BLaER1 (cell line): ENCODE measurements at regions not wholly inside any gene's neighbourhood (a gene's known extent, or its start where the extent isn't known, plus 50 kb on each side); places are given as distances from the start of the nearest gene placed in this dataset.
"Not testable (repeated sequence)": the region's sequence is repeated elsewhere in the genome, so short reads cannot be mapped to it uniquely, and the experiment has no call there.

ENCODE experiments used
- H3K27ac ChIP-seq: shearing (Covaris generic); formaldehyde crosslinking; 2 replicates; pipeline ENCODE4 v1.8.1; 2022
- H3K27me3 ChIP-seq: shearing (Covaris generic); formaldehyde crosslinking; 2 replicates; pipeline ENCODE4 v1.8.1; 2022
- H3K36me3 ChIP-seq: shearing (Covaris generic); formaldehyde crosslinking; 2 replicates; pipeline ENCODE4 v1.8.1; 2022
- H3K4me1 ChIP-seq: shearing (Covaris generic); formaldehyde crosslinking; 2 replicates; pipeline ENCODE4 v1.8.1; 2022
- H3K4me2 ChIP-seq: shearing (Covaris generic); formaldehyde crosslinking; 2 replicates; pipeline ENCODE4 v1.8.1; 2022
- H3K4me3 ChIP-seq: shearing (Covaris generic); formaldehyde crosslinking; 2 replicates; pipeline ENCODE4 v1.8.1; 2022
- H3K9ac ChIP-seq: shearing (Covaris generic); formaldehyde crosslinking; 2 replicates; pipeline ENCODE4 v1.8.1; 2022
- H3K9me3 ChIP-seq: shearing (Covaris generic); formaldehyde crosslinking; 2 replicates; pipeline ENCODE4 v1.8.1; 2022
- H4K20me1 ChIP-seq: shearing (Covaris generic); formaldehyde crosslinking; 2 replicates; pipeline ENCODE4 v1.8.1; 2022

DNA sequence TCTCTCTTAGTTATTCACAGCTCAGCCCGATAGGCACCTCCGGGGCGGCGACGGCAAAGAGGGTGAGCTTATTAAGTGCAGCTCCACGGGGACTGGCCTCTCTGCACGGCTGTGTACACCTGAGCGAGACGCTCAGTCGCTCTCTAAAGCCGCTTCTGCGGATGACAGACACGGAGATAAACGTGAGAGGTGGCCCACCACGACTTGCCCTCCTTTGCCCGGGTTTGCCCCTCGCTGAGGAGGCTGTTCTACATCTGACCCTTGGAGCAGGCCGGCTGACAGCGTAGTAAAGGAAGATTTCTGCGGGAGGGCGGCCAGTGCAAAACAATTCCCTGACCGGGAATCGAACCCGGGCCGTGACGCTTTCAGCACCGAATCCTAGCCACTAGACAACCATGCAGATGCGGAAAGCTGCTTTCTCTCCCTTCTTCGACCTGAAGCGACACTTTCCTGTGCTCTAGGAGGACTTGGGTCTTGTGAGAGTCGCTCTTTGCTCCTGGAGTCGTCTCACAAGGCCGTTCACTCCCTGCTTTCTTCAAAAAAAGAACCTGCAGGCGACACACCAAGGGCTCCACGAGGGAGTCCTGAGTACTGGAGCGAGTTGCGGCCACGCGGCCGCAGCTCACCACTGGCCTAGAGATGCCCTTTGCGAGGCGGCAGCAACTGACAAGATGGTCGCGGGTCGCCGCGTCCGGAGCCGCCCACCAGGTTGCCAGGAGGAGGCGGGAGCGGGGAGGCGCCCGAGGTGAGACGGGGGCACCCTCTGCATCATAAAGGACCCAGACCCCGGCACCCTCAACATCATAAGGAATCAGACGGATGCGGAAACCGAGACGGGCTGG, 119.9 kb downstream of the PPIAL4A start:
- not testable (repeated sequence) for H3K4me3 ChIP-seq, H3K4me2 ChIP-seq, H3K27me3 ChIP-seq, H3K4me1 ChIP-seq, H3K27ac ChIP-seq, H4K20me1 ChIP-seq, H3K9me3 ChIP-seq, H3K36me3 ChIP-seq, H3K9ac ChIP-seq

DNA sequence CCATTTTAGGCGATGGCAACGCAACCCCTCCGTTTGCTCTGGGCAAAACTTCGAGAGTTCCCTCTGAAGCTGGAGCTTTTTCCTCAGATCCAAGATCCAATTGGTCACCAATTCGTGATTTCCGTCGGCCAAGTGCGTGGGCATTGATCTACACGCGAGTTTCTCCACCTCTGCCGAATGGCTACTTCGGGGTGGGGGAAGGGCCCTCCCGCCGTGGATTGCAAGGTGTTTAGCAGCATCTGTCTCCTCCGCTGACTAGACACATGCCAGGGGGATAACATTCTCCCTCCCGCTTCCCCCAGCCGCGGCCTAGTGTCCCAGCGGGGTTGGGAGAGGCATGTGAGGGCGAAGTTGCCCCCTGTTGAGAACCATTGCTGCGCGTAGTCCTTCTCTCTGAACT, 120.6 kb downstream of the PPIAL4A start:
- not testable (repeated sequence) for H3K9me3 ChIP-seq

DNA sequence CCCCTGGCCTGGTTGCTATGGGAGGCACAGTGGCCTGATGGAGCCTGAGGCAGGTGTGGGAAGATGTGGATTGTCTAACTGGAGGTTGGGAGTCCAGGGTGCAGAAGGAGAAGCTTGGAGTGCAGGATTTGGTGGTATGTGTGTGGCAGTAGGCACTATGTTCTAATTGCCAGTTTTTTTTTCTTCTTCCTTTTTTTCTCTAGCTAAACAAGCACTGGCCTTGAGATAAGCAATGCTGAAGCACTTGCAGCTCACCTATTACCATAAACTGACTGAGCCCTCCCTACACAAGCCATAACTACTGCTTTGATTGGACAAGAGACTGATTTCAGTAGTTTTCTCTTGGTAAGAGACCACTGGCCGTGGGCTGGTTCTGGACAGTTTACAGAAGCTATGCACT, 123.6 kb downstream of the PPIAL4A start:
- not testable (repeated sequence) for H3K4me2 ChIP-seq, H4K20me1 ChIP-seq, H3K27ac ChIP-seq, H3K9ac ChIP-seq, H3K9me3 ChIP-seq, H3K4me3 ChIP-seq, H3K36me3 ChIP-seq, H3K4me1 ChIP-seq, H3K27me3 ChIP-seq

More for the DNA sequence above, 120.6 kb downstream of the PPIAL4A start:
- not testable (repeated sequence) for H3K9ac ChIP-seq, H3K4me3 ChIP-seq, H3K4me2 ChIP-seq, H4K20me1 ChIP-seq, H3K36me3 ChIP-seq, H3K4me1 ChIP-seq, H3K27ac ChIP-seq, H3K27me3 ChIP-seq

DNA sequence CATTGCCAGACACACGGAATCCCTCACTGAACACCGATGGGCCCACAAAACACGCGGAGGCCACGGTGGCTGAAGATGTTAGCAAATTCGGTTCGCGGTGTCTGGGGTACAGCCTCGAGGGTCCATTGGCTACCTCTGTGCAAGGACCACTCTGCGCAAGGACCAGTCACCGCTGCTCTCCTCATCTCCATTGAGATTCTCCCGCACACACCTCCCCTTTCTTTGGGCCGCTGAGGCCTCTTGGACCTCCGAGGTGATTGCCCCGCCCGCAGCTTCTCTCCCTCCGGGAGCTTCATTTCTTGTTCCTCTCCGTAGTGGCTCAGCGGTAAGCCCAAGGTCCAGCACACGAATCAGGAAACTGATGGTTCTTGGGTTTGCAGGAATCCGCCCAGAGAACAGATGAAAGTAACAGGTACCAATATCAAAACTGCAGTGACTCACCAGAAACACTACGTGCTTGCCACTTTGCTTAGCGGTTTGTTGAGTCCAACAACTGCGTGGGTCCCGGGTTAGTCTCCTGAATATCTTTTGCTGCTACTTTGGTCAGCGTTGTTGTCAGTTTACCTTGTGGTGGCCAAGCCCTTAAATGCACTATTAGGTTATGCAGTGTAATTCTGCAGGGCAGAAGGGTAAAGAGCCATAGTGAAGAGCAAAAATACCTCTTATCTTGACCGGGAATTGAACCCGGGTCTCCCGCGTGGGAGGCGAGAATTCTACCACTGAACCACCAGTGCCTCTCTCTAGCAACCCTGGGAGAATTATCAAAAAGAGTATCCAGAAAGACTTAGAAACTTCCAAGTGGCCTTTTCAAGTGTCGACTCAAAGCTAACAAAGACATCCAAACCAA, 126.8 kb downstream of the PPIAL4A start:
- not testable (repeated sequence) for H3K36me3 ChIP-seq, H3K4me3 ChIP-seq, H3K9ac ChIP-seq, H3K27me3 ChIP-seq, H3K9me3 ChIP-seq, H4K20me1 ChIP-seq, H3K27ac ChIP-seq, H3K4me2 ChIP-seq, H3K4me1 ChIP-seq

DNA sequence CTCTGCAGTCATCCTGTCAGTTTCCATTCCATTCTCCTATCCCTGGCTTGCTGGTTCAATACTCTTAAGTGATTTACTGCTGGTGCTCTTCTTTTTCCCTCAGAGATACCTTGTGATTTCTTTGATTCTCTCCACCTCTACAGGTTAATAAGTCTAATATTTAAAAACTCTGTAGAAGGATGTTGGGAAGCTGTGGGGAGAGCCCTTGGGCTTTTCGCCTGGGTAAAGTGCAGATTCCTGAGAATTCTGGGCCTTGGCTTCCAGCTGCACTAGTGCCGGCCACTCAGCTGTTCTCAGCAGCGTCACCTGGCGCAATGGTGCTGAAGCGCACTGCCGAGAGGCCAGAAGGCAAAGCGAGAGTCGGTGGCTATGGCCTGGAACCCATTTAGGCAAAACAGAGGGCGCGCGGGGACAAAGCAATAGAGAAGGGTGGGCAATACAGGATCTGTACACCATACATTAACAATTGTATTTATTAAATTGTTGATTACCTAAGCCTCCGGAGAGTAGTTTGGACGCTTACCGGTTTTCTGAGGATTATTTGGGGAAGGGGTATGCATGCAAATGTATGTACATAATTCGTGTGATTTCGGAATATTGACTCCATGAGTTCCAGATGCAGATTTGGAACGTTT, 130.3 kb downstream of the PPIAL4A start:
- H3K4me3 ChIP-seq, H3K4me1 ChIP-seq, H3K27ac ChIP-seq, H3K27me3 ChIP-seq, H3K9me3 ChIP-seq, H4K20me1 ChIP-seq, H3K9ac ChIP-seq, H3K36me3 ChIP-seq, H3K4me2 ChIP-seq: not testable (repeated sequence)

DNA sequence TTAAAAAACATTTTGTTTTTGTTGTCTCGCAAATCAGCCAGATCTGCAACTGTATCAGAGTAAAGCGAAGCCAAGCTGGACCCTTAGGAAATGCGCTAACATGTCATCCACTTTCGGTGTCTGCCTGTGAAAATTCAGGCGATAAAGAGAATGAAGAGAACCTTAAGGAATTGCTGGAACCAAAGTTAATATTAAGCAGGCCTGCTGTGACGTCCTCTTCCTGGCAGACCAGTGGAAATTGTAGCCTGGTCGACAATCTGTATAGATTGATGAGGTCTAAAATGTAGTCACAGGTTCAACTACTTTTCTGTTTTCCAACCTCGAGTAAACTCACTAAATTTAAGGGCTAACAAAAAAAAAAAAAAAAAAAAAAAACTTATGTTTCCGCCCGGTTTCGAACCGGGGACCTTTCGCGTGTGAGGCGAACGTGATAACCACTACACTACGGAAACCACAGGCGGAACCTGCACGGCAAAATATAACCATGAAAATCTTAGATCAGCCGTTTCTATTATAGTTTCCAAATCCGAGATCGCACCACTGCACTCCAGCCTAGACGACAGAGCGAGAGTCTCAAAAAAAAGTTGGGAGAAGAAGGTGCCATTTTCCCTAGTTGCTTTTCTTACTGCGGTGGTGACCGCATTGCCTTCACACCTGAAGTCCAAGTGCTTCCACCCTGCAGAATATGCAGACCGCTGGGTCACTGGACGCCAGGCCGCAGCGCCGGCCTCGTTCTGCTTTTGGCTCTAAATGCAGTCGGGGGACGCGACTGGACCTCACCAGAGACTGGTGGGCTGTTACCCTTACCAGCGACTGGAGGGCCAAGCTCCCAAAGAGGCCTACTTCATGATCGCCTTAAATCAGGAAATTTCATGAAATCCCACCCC, 131.0 kb downstream of the PPIAL4A start:
- H4K20me1 ChIP-seq, H3K9me3 ChIP-seq, H3K27ac ChIP-seq, H3K4me2 ChIP-seq, H3K36me3 ChIP-seq, H3K4me1 ChIP-seq, H3K27me3 ChIP-seq, H3K9ac ChIP-seq, H3K4me3 ChIP-seq: not testable (repeated sequence)

DNA sequence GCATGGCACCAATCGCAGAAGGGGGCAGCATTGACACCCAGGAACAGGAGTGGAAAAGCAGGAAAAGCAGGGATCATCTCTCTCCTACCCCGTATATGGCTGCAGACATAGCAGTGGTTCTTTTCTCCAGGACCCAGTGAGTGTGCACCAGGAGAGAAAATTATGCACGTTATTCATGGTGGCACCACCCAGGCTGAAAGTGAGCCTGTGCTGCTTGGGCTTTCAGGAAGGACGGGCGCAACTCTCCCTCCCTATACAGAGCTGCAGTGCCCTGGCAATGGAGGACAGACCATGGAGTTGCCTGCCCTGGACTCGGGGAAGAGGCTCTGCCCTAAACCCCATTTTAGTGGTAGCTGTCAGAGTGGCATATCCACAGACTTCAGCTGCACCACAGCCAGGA, 132.1 kb downstream of the PPIAL4A start:
- not testable (repeated sequence) for H3K36me3 ChIP-seq, H3K9ac ChIP-seq, H3K27ac ChIP-seq, H3K4me1 ChIP-seq, H3K4me2 ChIP-seq, H3K9me3 ChIP-seq, H4K20me1 ChIP-seq, H3K4me3 ChIP-seq, H3K27me3 ChIP-seq

DNA sequence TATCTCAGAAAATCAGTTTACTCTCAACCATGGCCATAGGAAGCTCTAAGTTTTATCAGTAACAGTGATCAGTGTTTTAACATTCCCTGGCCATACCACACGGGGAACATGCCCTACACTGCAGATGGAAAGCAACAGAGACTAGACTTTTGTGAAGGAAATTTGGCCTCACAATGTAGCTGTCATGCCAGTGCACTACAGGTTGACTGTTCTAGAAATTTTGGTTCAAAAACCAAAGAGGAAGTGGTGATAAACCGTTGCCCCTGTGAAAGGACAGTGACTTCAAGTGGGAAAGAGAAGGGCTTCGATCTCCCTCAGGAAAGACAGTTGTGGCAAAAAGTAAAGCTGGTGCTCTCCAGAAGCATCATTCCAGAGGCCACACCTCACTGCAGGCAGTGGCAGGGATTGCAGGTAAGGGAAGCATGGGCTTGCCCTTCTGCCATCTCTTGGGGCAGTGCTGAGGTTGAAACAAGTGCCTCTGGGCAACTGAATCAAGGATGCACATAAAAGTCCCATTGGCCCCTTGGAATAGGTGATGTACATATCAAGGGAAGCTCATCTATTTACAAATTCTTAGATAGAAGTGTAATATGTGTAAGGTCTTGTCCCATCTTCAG, 143.4 kb downstream of the PPIAL4A start:
- not testable (repeated sequence) for H3K9ac ChIP-seq, H3K4me3 ChIP-seq, H4K20me1 ChIP-seq, H3K4me2 ChIP-seq, H3K27ac ChIP-seq, H3K4me1 ChIP-seq, H3K27me3 ChIP-seq, H3K36me3 ChIP-seq, H3K9me3 ChIP-seq

DNA sequence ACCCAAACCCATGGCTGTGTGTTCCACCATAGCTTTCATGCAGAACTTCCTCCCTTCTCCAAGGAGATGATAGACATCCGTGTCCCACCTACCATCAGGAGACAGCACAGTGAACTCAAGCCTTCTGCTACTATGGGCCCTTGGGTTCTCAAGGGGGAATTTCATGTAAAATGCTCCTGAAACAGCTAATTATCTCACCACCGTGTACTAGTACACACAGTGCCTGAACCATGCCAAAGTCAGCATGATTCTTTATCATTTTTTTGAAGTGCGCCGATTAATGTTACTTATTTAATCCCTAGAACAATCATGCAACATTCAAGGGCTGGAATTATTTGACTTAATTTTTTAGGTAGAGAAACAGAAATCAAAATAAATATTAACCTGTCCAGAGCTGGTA, 147.2 kb downstream of the PPIAL4A start:
- H3K4me1 ChIP-seq, H4K20me1 ChIP-seq, H3K4me3 ChIP-seq, H3K4me2 ChIP-seq, H3K9ac ChIP-seq, H3K9me3 ChIP-seq, H3K36me3 ChIP-seq, H3K27me3 ChIP-seq, H3K27ac ChIP-seq: not testable (repeated sequence)

DNA sequence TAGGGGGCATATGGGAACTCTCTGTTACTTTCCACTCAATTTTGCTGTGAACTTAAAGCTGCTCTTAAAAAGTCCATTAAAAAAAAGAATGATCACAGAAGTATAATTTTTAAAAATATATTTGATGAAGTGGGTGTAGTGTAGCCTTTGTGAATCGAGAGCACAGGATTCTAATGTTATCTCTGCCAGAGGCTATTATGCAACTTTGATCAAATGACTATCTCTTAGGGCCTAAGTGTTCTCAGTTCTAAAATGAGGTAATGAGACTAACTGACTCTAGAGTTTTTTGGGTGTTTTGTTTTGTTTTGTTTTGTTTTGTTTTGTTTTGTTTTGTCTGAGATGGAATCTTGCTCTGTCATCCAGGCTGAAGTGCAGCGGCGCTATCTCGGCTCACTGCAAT, 143.2 kb downstream of the FAM72B start:
- not testable (repeated sequence) for H3K4me3 ChIP-seq, H3K36me3 ChIP-seq, H3K9ac ChIP-seq, H3K9me3 ChIP-seq, H3K4me1 ChIP-seq, H3K27ac ChIP-seq, H3K4me2 ChIP-seq, H3K27me3 ChIP-seq, H4K20me1 ChIP-seq

DNA sequence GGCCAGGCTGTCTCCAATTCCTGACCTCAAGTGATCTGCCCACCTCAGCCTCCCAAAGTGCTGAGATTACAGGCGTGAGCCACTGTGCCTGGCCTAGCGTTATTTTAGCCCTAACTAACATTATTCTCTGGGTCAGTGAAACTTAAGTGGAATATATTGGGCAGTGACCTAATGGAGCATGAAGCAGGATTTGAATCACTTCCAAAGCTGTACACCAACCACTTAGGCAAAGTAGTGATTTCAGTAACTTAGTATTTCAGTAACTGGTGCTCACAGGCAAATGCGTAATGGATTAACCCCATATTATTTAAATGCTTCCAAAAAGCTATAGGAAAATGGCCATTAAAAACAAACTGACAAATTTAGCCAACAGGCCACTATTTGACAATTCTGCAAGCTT, 142.6 kb downstream of the FAM72B start:
- not testable (repeated sequence) for H3K27ac ChIP-seq, H3K9ac ChIP-seq, H3K36me3 ChIP-seq, H3K9me3 ChIP-seq, H3K27me3 ChIP-seq, H3K4me1 ChIP-seq, H3K4me2 ChIP-seq, H4K20me1 ChIP-seq, H3K4me3 ChIP-seq

DNA sequence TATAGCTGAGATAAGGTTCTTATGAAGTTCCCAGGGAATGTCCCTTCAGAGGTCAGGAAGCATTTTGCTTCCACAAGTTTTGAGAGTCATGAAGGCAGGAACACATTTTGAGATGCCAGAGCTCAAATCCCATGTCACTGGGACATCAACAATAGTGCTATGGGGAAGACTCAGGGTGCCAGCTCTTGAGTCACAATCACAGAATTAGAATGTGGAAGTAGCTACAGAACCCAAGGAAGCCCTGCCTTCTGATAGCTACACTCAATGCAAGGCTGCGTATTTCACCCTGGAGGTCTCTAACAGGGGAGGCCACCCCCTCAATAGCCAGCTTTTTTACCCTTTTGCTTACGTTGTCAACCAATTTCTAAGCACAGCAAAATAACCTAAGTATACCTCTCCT, 141.3 kb downstream of the FAM72B start:
- H3K9ac ChIP-seq, H3K36me3 ChIP-seq, H4K20me1 ChIP-seq, H3K4me2 ChIP-seq, H3K27me3 ChIP-seq, H3K4me3 ChIP-seq, H3K9me3 ChIP-seq, H3K27ac ChIP-seq, H3K4me1 ChIP-seq: not testable (repeated sequence)

DNA sequence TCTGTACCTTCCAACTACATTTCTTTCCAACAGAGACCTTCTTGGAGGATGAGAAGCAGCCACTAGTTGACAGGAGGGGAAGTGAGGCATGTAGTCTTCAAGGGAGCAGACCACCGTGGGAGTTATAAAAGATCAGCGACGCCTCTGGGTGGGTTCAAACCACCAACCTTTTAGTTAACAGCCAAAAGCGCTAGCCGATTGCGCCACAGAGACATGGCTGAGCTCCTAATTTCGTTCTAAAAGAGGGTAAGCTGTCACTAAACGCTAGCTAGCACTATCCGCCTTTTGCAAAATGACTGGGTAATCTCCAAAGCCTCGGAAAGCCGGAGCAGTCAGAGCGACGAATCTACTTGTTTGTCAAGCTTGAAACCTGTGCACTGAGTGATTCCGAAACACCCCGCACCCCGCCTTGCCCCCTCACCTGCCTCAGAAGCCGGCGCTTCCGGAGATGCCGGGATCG, 135.8 kb downstream of the FAM72B start:
- H3K27ac ChIP-seq, H3K27me3 ChIP-seq, H3K36me3 ChIP-seq, H3K4me3 ChIP-seq, H3K9ac ChIP-seq, H4K20me1 ChIP-seq, H3K4me2 ChIP-seq, H3K4me1 ChIP-seq, H3K9me3 ChIP-seq: not testable (repeated sequence)
